GM19025 (cell line): ENCODE measurements at regions not wholly inside any gene's neighbourhood (a gene's known extent, or its start where the extent isn't known, plus 50 kb on each side); places are given as distances from the start of the nearest gene placed in this dataset.
"Not testable (repeated sequence)": the region's sequence is repeated elsewhere in the genome, so short reads cannot be mapped to it uniquely, and the experiment has no call there.

Experiments used
- ATAC-seq: cut with Tn5 transposase; IDR thresholded peaks from one replicate; pipeline ENCODE4 v1.9.1; 2021; ENCODE audit warnings: mild to moderate bottlenecking, low read depth, moderate library complexity; ENCODE audit not compliant: unreplicated experiment

GRCh38 chr1:34366875-34367624, 190.3 kb downstream of the C1orf94 start:
- no peak for ATAC-seq

GRCh38 chr1:34367954-34368353, 191.2 kb downstream of the C1orf94 start:
- ATAC-seq: no peak

- ATAC-seq: no peak
These were observed 193.2 kb downstream of the C1orf94 start for GRCh38 chr1:34369701-34370455.

GRCh38 chr1:34370748-34371147, 194.0 kb downstream of the C1orf94 start:
- no peak for ATAC-seq

GRCh38 chr1:34371179-34371578, 194.5 kb downstream of the C1orf94 start:
- not testable (repeated sequence) for ATAC-seq

GRCh38 chr1:34371829-34372532, 195.3 kb downstream of the C1orf94 start:
- no peak for ATAC-seq

GRCh38 chr1:34372891-34373290, 196.2 kb downstream of the C1orf94 start:
- ATAC-seq: no peak

- ATAC-seq: no peak
These were observed 197.2 kb downstream of the C1orf94 start for GRCh38 chr1:34373912-34374311.

GRCh38 chr1:34376531-34376930, 199.8 kb downstream of the C1orf94 start:
- no peak for ATAC-seq

GRCh38 chr1:34378968-34379856, 202.5 kb downstream of the C1orf94 start:
- no peak for ATAC-seq

- no peak for ATAC-seq
These were observed 203.2 kb downstream of the C1orf94 start for GRCh38 chr1:34379911-34380310.

- ATAC-seq: no peak
These were observed 203.9 kb downstream of the C1orf94 start for GRCh38 chr1:34380526-34381124.

- no peak for ATAC-seq
These were observed 213.3 kb downstream of the C1orf94 start for GRCh38 chr1:34389974-34390373.

GRCh38 chr1:34396042-34396441, 219.3 kb downstream of the C1orf94 start:
- ATAC-seq: no peak

GRCh38 chr1:34398241-34398915, 221.7 kb downstream of the C1orf94 start:
- no peak for ATAC-seq

GRCh38 chr1:34398916-34399275, 222.2 kb downstream of the C1orf94 start:
- no peak for ATAC-seq

GRCh38 chr1:34400675-34401074, 224.0 kb downstream of the C1orf94 start:
- ATAC-seq: no peak

GRCh38 chr1:34403156-34403555, 226.4 kb downstream of the C1orf94 start:
- no peak for ATAC-seq

- ATAC-seq: no peak
These were observed 228.1 kb downstream of the C1orf94 start for GRCh38 chr1:34404804-34405203.
